ENCODE measurements at regions not wholly inside any gene's neighbourhood (a gene's known extent, or its start where the extent isn't known, plus 50 kb on each side); places are given as distances from the start of the nearest gene placed in this dataset.

DNA sequence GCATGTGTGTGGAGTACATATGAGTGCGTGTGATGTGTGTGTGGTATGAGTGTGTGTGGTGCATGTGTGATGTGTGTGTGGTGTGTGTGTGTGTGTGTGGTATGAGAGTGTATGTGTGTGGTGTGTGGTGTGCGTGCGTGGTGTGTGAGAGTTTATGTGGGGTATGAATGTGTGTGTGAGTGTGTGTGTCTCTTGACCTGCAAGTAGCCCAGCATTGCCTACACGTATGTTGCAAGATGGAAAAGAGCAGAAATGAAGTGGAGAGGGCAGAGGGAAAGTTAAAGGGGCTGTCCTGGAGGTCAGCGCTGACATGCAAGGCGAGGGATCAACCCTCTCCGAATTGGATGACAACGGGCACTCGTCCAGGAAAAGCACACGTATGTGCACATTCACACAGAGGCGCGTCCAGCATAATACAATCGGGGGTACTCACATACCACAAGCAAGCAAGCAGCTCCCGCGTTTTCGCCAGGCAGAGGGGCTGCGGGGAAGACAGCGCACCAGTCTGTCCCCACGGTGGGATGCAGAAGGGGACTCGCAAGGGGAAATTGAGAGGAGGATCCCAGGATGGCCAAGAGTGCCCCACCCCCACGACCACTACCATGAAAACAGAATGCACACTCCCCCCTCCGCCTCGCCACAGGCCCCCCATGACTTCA, 174.5 kb upstream of the AFDN start:
- DNase-seq (ENCODE audit: low read depth, low spot score), result no peak
- TF ChIP-seq, protein P1, sequence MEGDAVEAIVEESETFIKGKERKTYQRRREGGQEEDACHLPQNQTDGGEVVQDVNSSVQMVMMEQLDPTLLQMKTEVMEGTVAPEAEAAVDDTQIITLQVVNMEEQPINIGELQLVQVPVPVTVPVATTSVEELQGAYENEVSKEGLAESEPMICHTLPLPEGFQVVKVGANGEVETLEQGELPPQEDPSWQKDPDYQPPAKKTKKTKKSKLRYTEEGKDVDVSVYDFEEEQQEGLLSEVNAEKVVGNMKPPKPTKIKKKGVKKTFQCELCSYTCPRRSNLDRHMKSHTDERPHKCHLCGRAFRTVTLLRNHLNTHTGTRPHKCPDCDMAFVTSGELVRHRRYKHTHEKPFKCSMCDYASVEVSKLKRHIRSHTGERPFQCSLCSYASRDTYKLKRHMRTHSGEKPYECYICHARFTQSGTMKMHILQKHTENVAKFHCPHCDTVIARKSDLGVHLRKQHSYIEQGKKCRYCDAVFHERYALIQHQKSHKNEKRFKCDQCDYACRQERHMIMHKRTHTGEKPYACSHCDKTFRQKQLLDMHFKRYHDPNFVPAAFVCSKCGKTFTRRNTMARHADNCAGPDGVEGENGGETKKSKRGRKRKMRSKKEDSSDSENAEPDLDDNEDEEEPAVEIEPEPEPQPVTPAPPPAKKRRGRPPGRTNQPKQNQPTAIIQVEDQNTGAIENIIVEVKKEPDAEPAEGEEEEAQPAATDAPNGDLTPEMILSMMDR (conservative IDR thresholded peaks at IDR 0.05), result no peak
- Mint-ChIP-seq H3K27ac (ENCODE audit: unreplicated experiment) (no peak overlapping the region), H3K4me1 (peaks cover 22% of the 10 kb centered on the region), H3K4me3 (no peak overlapping the region), H3K27me3 (ENCODE audit: low read depth) (no peaks in the 10 kb centered on the region), H3K9me3 (peaks cover 4% of the 10 kb centered on the region), H3K36me3 (ENCODE audit: low read depth) (peaks cover 3% of the 10 kb centered on the region)

DNA sequence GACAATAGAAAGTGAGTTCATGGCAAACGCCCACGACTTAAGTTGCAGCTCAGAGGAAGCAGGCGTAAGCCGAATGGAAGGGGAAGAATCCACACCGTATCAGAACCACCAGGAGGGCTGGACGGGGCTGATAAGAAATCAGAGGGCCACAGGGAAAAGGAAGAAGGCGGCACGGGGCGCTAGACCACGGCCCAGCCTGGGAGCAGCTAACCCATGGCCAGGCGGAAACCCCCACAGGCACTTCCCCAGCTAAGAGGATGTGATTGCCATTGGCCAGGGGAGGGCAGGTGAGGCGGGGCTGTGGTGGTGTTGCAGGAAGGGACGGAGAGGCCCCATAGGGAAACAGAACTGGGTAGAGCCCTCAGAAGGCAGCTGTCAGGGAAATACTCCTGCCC, 174.0 kb upstream of the AFDN start:
- peaks cover 17% of the 10 kb centered on the region for H3K4me1 Mint-ChIP-seq
- peak overlapping the region; percentile 18 for H3K4me3 Mint-ChIP-seq
- no peaks in the 10 kb centered on the region for H3K27me3 Mint-ChIP-seq (ENCODE audit: low read depth)
- H3K9me3 Mint-ChIP-seq, result peaks cover 4% of the 10 kb centered on the region
- H3K27ac Mint-ChIP-seq (ENCODE audit: unreplicated experiment), result no peak overlapping the region
- peaks cover 3% of the 10 kb centered on the region for H3K36me3 Mint-ChIP-seq (ENCODE audit: low read depth)
- TF ChIP-seq, protein P1 (conservative IDR thresholded peaks at IDR 0.05), result no peak
- no peak for DNase-seq (ENCODE audit: low read depth, low spot score)

DNA sequence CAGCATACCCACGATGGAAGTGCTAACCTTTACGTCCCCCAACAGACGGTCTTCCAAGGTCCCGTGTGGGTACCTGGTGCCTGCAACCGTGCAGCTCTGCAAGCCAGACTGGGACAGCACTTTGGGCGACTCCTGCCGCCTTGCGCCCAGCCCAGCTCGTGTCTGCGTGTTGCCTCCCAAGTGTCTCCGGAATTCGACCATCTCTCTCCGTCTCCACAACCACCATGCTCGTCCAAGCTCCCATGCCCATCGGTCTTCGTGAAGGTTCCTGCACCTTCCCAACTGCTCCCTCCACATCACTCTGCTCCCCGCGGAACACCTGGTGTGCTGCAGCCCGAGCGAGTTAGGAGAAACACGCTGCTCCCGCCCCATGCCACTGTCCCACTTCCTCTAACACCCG, 173.2 kb upstream of the AFDN start:
- Mint-ChIP-seq H3K27ac (ENCODE audit: unreplicated experiment) (peak overlapping the region; percentile 4), H3K4me1 (peaks cover 9% of the 10 kb centered on the region), H3K9me3 (peaks cover 7% of the 10 kb centered on the region), H3K4me3 (no peak overlapping the region), H3K27me3 (ENCODE audit: low read depth) (no peaks in the 10 kb centered on the region), H3K36me3 (ENCODE audit: low read depth) (peaks cover 3% of the 10 kb centered on the region)
- no peak for DNase-seq (ENCODE audit: low read depth, low spot score)
- TF ChIP-seq, protein P1 (conservative IDR thresholded peaks at IDR 0.05), result no peak

DNA sequence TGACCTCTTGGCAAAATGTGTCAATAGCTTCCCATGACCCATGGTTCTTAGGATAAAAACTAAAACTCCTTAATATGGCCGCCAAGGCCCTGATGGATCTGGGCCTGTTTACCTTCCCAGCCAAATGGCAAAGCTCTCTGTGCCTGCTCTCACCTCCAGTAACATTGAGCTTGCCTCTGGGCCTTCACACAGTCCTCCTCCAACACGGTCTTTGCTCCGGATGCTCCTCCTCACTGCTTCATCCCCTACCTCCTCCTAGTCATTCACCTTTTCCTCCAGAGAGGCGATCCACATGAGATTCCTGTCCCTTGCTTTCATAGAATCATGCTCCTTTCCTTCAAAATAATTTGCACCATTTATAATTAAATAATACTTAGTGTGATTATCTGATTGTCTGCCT, 172.3 kb upstream of the AFDN start:
- Mint-ChIP-seq H3K9me3 (peaks cover 7% of the 10 kb centered on the region), H3K4me3 (no peak overlapping the region), H3K36me3 (ENCODE audit: low read depth) (peaks cover 3% of the 10 kb centered on the region), H3K27ac (ENCODE audit: unreplicated experiment) (no peak overlapping the region), H3K4me1 (peaks cover 11% of the 10 kb centered on the region), H3K27me3 (ENCODE audit: low read depth) (no peaks in the 10 kb centered on the region)
- TF ChIP-seq, protein P1 (conservative IDR thresholded peaks at IDR 0.05), result no peak
- DNase-seq (ENCODE audit: low read depth, low spot score), result no peak

DNA sequence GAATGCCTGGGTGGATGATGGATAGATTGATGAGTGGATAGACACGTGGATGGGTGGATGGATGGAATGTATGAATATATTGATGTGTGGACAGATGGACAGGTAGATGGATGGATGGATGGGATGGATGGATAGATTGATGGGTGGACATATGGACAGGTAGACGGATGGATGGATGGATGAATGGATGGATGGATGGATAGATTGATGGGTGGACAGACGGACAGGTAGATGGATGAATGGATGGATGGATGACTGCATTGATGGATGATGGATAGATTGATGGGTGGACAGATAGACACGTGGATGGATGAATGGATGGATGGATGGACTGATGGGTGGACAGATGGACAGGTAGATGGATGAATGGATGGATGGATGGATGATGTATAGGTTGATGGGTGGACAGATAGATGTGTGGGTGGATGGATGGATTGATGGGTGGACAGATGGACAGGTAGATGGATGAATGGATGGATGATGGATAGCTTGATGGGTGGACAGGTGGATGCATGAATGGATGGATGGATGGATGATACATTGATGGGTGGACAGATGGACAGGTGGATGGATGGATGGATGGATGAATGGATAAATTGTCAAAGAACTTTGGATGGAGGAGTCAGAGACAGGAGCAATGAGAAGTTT, 171.4 kb upstream of the AFDN start:
- Mint-ChIP-seq H3K4me1 (peaks cover 10% of the 10 kb centered on the region), H3K27me3 (ENCODE audit: low read depth) (no peaks in the 10 kb centered on the region), H3K27ac (ENCODE audit: unreplicated experiment) (no peak overlapping the region), H3K36me3 (ENCODE audit: low read depth) (peaks cover 3% of the 10 kb centered on the region), H3K9me3 (peaks cover 7% of the 10 kb centered on the region), H3K4me3 (no peak overlapping the region)
- DNase-seq (ENCODE audit: low read depth, low spot score), result no peak
- TF ChIP-seq, protein P1 (conservative IDR thresholded peaks at IDR 0.05), result no peak
